Trophoblast cell (in vitro differentiated cells and primary cell): ENCODE measurements at regions not wholly inside any gene's neighbourhood (a gene's known extent, or its start where the extent isn't known, plus 50 kb on each side); places are given as distances from the start of the nearest gene placed in this dataset.

Source experiments
- DNase-seq, 2 donors: peaks; one replicate each; pipeline ENCODE4 v3.0.0-alpha.2; 2016
- H2AFZ ChIP-seq: 2 replicates; pipeline ENCODE4 v1.6.1; 2013; ENCODE audit warnings: low read length, moderate library complexity, mild to moderate bottlenecking; ENCODE audit not compliant: insufficient read depth, poor library complexity
- H2AK5ac ChIP-seq: 2 replicates; pipeline ENCODE4 v1.6.1; 2013; ENCODE audit warnings: mild to moderate bottlenecking, low read length
- H2BK120ac ChIP-seq: 2 replicates; pipeline ENCODE4 v1.6.1; 2013; ENCODE audit warnings: low read length, mild to moderate bottlenecking, moderate library complexity; ENCODE audit not compliant: insufficient read depth, poor library complexity
- H2BK12ac ChIP-seq: 2 replicates; pipeline ENCODE4 v1.6.1; 2013; ENCODE audit warnings: mild to moderate bottlenecking, low read length, moderate library complexity
- H2BK5ac ChIP-seq: 2 replicates; pipeline ENCODE4 v1.6.1; 2013; ENCODE audit warnings: low read length, low read depth, moderate library complexity, mild to moderate bottlenecking; ENCODE audit not compliant: poor library complexity
- H3K14ac ChIP-seq: 2 replicates; pipeline ENCODE4 v1.6.1; 2013; ENCODE audit warnings: mild to moderate bottlenecking, low read length
- H3K18ac ChIP-seq: 2 replicates; pipeline ENCODE4 v1.6.1; 2013; ENCODE audit warnings: mild to moderate bottlenecking, low read length
- H3K23ac ChIP-seq: 2 replicates; pipeline ENCODE4 v1.6.1; 2013; ENCODE audit warnings: low read length
- H3K27ac ChIP-seq: 2 replicates; pipeline ENCODE4 v1.5.1; 2013; ENCODE audit warnings: low read depth, mild to moderate bottlenecking, inconsistent platforms, low read length, moderate library complexity
- H3K27me3 ChIP-seq: 2 replicates; pipeline ENCODE4 v1.6.1; 2013; ENCODE audit warnings: inconsistent platforms, mild to moderate bottlenecking, low read length, moderate library complexity; ENCODE audit not compliant: insufficient read depth
- H3K36me3 ChIP-seq, 2 experiments: 1 replicate in 1 of 2; 2 replicates in 1 of 2; pipeline ENCODE4 v1.6.1; 2013; ENCODE audit warnings: low read length in 2 of 2, mild to moderate bottlenecking in 2 of 2, moderate library complexity in 1 of 2; ENCODE audit not compliant: insufficient read depth in 2 of 2, control insufficient read depth in 1 of 2
- H3K4ac ChIP-seq: 2 replicates; pipeline ENCODE4 v1.6.1; 2013; ENCODE audit warnings: low read depth, mild to moderate bottlenecking, low read length, moderate library complexity
- H3K4me1 ChIP-seq, 2 experiments: 1 replicate in 1 of 2; 2 replicates in 1 of 2; pipeline ENCODE4 v1.6.1; 2013; ENCODE audit warnings: low read length in 2 of 2, mild to moderate bottlenecking in 2 of 2, moderate library complexity in 1 of 2; ENCODE audit not compliant: insufficient read depth in 2 of 2, control insufficient read depth in 1 of 2
- H3K4me2 ChIP-seq: 2 replicates; pipeline ENCODE4 v1.6.1; 2013; ENCODE audit warnings: inconsistent platforms, mild to moderate bottlenecking, low read length, moderate library complexity
- H3K4me3 ChIP-seq: 2 replicates; pipeline ENCODE4 v1.5.1; 2013; ENCODE audit warnings: mild to moderate bottlenecking, low read depth, low read length, inconsistent platforms
- H3K79me1 ChIP-seq: one replicate; pipeline ENCODE4 v1.6.1; 2013; ENCODE audit warnings: low read length
- H3K79me2 ChIP-seq: 2 replicates; pipeline ENCODE4 v1.6.1; 2013; ENCODE audit warnings: low read length, mild to moderate bottlenecking; ENCODE audit not compliant: control insufficient read depth, insufficient read depth, poor library complexity
- H3K9ac ChIP-seq: 2 replicates; pipeline ENCODE4 v1.6.1; 2013; ENCODE audit warnings: mild to moderate bottlenecking, low read length
- H3K9me3 ChIP-seq: 2 replicates; pipeline ENCODE4 v1.6.1; 2013; ENCODE audit warnings: low read depth, mild to moderate bottlenecking, control low read depth, inconsistent platforms, low read length; ENCODE audit not compliant: insufficient read depth
- H4K12ac ChIP-seq: 2 replicates; pipeline ENCODE4 v1.6.1; 2013; ENCODE audit warnings: low read depth, mild to moderate bottlenecking, low read length, moderate library complexity
- H4K8ac ChIP-seq: 2 replicates; pipeline ENCODE4 v1.6.1; 2013; ENCODE audit warnings: low read depth, mild to moderate bottlenecking, low read length, moderate library complexity
- H4K91ac ChIP-seq: one replicate; pipeline ENCODE4 v1.6.1; 2013; ENCODE audit warnings: low read depth, mild to moderate bottlenecking, low read length, moderate library complexity
- WGBS: extraction: QIAGEN DNeasy Blood & Tissue Kit; methylation state at CpG from one replicate; pipeline ENCODE4 v1.1.7; 2013; ENCODE audit warnings: missing lambda C conversion rate; ENCODE audit not compliant: insufficient read length, insufficient coverage; ENCODE audit errors: extremely low coverage; 5-methylcytosine and 5-hydroxymethylcytosine counted together

DNA sequence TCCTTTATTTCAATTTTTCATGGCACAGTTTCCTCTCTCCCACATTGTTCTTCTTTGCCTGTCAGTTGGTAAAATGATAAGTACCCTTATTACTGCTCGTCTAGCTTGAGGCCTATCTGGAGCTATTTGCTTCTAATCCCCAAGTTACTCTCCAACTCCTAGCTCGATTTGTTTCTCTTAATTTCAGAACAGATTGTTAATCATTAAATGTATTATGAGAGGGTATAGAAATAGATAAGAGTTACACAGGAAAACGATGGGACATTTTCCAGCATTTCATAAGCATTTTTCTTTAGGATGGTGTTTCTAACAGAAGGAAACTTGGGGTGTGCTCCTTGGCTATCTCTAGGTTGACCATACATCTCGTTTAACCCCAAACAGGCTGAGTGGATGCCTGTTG lies 540.5 kb upstream of the FZD8 start:
- Histone ChIP-seq H3K4me1 (peaks cover 0 to 3% of the 10 kb centered on the region in 2 experiments), H4K8ac (no peak overlapping the region), H3K79me1 (no peaks in the 10 kb centered on the region), H3K14ac (no peak overlapping the region), H4K12ac (no peak overlapping the region), H3K18ac (no peak overlapping the region), H2BK5ac (no peak overlapping the region), H4K91ac (no peak overlapping the region), H3K4ac (no peak overlapping the region), H2BK12ac (no peak overlapping the region), H3K23ac (no peak overlapping the region), H3K27me3 (no peaks in the 10 kb centered on the region), H3K4me3 (no peak overlapping the region), H3K27ac (no peak overlapping the region), H3K79me2 (no peaks in the 10 kb centered on the region), H3K36me3 (no peaks in the 10 kb centered on the region), H2AFZ (no peak overlapping the region), H2AK5ac (no peak overlapping the region), H3K4me2 (no peak overlapping the region), H3K9ac (no peak overlapping the region), H2BK120ac (no peak overlapping the region), H3K9me3 (no peaks in the 10 kb centered on the region)
- no peak for DNase-seq
- whole genome bisulfite sequencing, result no CpG with 5 or more reads among the region's 4 CpGs

DNA sequence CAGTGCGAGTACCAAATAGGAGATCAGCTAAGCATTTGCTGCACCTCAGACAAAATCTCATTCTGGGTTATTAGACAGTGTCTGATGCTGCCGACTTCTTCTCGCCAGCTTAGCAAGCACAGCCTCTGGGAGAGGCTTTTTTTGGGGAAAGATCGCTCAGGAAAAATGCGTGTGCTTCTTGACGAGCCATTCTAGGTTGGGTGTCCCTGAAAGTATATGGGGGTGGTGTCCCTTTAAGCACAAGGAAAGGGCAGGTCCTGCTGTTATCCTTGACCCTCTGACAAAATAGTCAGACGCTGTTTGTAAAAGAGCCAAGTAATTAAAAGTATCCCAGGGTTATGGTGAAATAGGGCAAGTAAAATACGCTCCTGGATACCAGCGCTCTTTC lies 540.1 kb upstream of the FZD8 start:
- no peak overlapping the region for H3K27ac ChIP-seq
- H4K12ac ChIP-seq, result no peak overlapping the region
- no peak overlapping the region for H2AFZ ChIP-seq
- H3K79me2 ChIP-seq, result no peaks in the 10 kb centered on the region
- no CpG with 5 or more reads among the region's 9 CpGs for WGBS
- H3K27me3 ChIP-seq, result no peaks in the 10 kb centered on the region
- H3K18ac ChIP-seq, result no peak overlapping the region
- H4K8ac ChIP-seq, result no peak overlapping the region
- H4K91ac ChIP-seq, result peak overlapping the region; percentile 43
- H2BK120ac ChIP-seq, result peak overlapping the region; percentile 60
- H2BK12ac ChIP-seq, result peak overlapping the region; percentile 50
- H3K36me3 ChIP-seq, result no peaks in the 10 kb centered on the region
- H3K4me3 ChIP-seq, result no peak overlapping the region
- H3K4me2 ChIP-seq, result no peak overlapping the region
- H3K4me1 ChIP-seq, result peaks cover 0 to 3% of the 10 kb centered on the region in 2 experiments
- H3K79me1 ChIP-seq, result no peaks in the 10 kb centered on the region
- peak overlapping the region; percentile 39 for H2BK5ac ChIP-seq
- H3K9me3 ChIP-seq, result no peaks in the 10 kb centered on the region
- H3K23ac ChIP-seq, result no peak overlapping the region
- no peak overlapping the region for H3K14ac ChIP-seq
- H2AK5ac ChIP-seq, result no peak overlapping the region
- DNase-seq, result no peak
- H3K9ac ChIP-seq, result no peak overlapping the region
- no peak overlapping the region for H3K4ac ChIP-seq

DNA sequence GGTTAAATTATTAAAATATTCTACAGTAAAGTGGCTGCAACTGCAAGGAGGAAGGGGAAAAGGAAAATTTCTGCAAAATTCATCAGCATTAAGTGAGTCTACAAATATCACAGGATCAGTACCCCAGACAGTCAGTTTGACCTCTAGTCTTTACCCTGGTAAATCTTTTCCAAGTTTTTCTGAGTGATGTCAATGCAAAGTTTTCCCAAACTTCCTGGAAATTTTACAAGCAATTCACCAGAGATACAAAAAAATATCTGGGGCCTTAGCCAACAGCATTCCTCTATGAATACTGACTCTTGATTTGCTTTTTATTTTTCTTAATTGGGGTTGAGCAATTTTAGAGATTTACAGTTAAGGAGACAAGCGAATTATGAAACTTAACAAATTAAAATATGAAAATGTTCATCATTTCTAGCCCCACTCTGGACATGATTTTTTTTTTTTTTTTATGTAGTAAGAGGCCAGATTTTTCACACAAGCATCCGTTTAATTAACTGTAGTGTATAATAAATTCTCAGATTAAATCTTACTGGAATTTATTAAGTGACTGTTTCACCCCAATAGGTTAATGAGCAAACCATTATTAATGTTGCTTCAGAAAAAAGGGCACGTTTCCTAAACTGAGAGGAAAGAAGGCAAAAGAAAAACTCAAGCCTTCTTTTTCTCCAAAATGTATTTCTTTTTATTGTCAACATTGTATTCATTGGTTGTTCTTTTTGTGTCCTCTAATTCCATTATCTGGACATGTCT lies 539.5 kb upstream of the FZD8 start:
- Histone ChIP-seq H4K8ac (no peak overlapping the region), H4K12ac (no peak overlapping the region), H2BK12ac (no peak overlapping the region), H3K9me3 (no peaks in the 10 kb centered on the region), H2AK5ac (no peak overlapping the region), H3K36me3 (no peaks in the 10 kb centered on the region), H4K91ac (no peak overlapping the region), H2BK120ac (peak overlapping the region; percentile 60), H3K18ac (no peak overlapping the region), H2BK5ac (peak overlapping the region; percentile 39), H3K23ac (no peak overlapping the region), H3K14ac (no peak overlapping the region), H3K27ac (no peak overlapping the region), H3K27me3 (no peaks in the 10 kb centered on the region), H3K4me3 (no peak overlapping the region), H3K79me2 (no peaks in the 10 kb centered on the region), H2AFZ (no peak overlapping the region), H3K9ac (no peak overlapping the region), H3K4me1 (peaks cover 0 to 3% of the 10 kb centered on the region in 2 experiments), H3K4ac (no peak overlapping the region), H3K79me1 (no peaks in the 10 kb centered on the region), H3K4me2 (no peak overlapping the region)
- no CpG with 5 or more reads among the region's 3 CpGs for WGBS
- DNase-seq, result no peak

DNA sequence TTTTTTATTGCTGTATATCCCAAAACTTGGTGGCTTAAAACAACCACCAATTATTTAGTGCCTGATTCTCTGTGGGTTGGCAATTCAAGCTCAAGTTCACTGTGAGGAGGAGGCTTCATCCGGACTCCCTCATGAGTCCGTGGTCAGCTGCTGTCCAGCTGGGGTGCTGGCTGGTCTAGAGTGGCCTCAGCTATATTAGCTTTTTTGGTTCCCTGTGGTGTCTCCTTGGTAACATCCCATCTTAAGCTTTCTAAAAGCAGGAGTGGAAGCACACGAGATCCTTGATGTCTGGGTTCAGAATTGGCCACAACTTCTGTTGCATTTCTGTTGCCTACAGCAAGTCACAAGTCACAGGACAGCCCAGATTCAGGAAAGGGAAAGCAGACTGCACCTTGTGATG lies 536.5 kb upstream of the FZD8 start:
- H3K79me1 ChIP-seq, result no peaks in the 10 kb centered on the region
- H3K27me3 ChIP-seq, result no peaks in the 10 kb centered on the region
- H4K91ac ChIP-seq, result no peak overlapping the region
- no CpG with 5 or more reads among the region's 3 CpGs for WGBS
- no peak overlapping the region for H4K8ac ChIP-seq
- no peak overlapping the region for H2BK120ac ChIP-seq
- H3K4me2 ChIP-seq, result no peak overlapping the region
- peaks cover 0 to under 1% of the 10 kb centered on the region in 2 experiments for H3K4me1 ChIP-seq
- H2BK5ac ChIP-seq, result no peak overlapping the region
- no peak overlapping the region for H3K14ac ChIP-seq
- no peak overlapping the region for H3K23ac ChIP-seq
- no peaks in the 10 kb centered on the region for H3K36me3 ChIP-seq
- no peaks in the 10 kb centered on the region for H3K79me2 ChIP-seq
- H2AK5ac ChIP-seq, result no peak overlapping the region
- no peak overlapping the region for H2BK12ac ChIP-seq
- no peak overlapping the region for H3K4me3 ChIP-seq
- no peak overlapping the region for H3K9ac ChIP-seq
- no peak for DNase-seq
- no peaks in the 10 kb centered on the region for H3K9me3 ChIP-seq
- H3K18ac ChIP-seq, result no peak overlapping the region
- H2AFZ ChIP-seq, result no peak overlapping the region
- no peak overlapping the region for H3K27ac ChIP-seq
- no peak overlapping the region for H3K4ac ChIP-seq
- no peak overlapping the region for H4K12ac ChIP-seq
